ENCODE measurements at regions not wholly inside any gene's neighbourhood (a gene's known extent, or its start where the extent isn't known, plus 50 kb on each side); places are given as distances from the start of the nearest gene placed in this dataset.

DNA sequence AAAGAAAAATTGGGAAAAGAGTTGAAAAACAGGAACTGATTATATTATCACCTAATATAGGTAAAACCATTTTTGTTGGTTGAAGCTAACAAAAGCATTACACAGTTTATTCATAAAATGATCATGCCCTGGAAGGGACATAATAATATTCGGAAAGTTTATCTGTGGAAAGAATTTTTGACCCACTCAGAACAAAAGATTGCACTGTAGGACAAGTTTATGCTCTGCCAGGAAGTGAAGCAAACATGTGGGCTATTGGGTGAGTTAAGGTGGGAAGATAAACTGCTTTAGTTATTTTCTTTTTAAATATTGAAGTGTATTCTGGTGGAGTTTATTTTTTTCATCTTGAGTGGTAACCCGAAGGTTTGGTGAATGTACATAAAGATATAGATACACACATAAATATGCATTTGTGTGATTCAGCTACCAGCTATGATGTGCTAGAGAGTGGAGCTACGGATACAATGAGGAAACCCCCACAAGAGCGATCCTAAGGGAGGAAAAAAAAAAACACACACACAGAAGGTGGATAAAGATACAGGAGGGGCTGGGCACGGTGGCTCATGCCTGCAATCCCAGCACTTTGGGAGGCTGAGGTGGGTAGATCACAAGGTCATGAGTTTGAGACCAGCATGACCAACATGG is 506.4 kb upstream of the THBS1 start:
- DNase-seq (ENCODE audit: low spot score): no peak

DNA sequence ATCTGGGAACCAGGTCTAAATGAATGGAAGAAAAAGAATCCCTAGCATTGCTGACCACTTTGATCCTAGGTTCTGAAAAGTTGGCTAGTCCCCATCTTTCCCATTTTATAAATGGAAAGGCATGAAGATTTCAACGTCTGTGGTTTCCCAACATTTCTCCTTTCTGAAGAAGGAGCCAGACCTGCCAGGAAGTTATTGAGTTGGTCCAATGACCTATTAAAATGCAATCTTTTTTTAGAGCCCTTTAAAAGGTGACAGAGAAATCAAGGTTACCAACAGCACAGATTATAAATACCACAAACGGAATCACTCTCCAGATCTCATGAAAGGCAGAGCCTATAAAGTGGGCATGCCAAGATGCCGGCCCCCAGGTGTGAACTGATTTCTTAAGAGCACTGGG is 505.6 kb upstream of the THBS1 start:
- DNase-seq (ENCODE audit: low spot score): no peak

- DNase-seq (ENCODE audit: low spot score): no peak
Measured at GRCh38 chr15:39075756-39076341, 505.0 kb upstream of the THBS1 start.

DNA sequence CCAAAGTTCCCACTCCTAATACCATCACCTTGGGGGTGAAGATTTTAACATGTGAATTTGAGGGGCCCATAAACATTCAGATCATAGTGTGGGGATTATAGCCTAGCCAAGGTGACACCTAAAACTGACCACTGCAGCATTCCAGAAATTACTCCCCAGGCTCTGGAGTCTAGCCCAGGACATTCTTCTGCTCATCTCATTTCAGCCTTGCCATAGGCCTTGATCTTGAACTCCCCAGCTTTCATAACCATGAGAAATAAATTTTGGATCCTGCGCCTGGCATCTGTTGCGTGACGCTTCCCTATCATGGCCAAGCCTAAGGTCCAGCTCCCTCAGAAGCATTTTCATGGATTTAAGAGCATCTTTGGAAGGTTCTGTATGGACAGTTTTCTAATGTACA is 502.9 kb upstream of the THBS1 start:
- no peak for DNase-seq (ENCODE audit: low spot score)

GRCh38 chr15:39079296-39079847 is 501.5 kb upstream of the THBS1 start:
- no peak for DNase-seq (ENCODE audit: low spot score)

DNA sequence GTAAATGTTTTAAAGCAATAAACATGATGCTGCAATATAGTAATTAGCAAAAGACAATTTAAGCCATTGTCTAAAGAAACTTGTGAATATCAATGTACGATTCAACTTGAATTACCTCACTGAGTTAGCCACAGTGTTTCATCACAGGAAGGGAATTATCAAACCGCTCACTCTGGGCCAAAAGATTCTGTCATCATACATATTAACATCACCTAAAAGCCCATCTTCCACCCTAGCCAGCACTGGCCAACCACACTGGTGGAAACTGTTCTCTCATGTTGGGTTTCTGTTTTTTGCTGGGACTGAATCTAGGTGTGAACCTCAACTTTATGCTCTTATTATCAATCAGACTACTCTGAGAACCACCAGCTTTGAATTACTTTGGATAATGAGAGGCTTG is 497.7 kb upstream of the THBS1 start:
- DNase-seq (ENCODE audit: low spot score): no peak

GRCh38 chr15:39084674-39085530 is 496.0 kb upstream of the THBS1 start:
- DNase-seq (ENCODE audit: low spot score): no peak

GRCh38 chr15:39086641-39087040 is 494.2 kb upstream of the THBS1 start:
- DNase-seq (ENCODE audit: low spot score): no peak

DNA sequence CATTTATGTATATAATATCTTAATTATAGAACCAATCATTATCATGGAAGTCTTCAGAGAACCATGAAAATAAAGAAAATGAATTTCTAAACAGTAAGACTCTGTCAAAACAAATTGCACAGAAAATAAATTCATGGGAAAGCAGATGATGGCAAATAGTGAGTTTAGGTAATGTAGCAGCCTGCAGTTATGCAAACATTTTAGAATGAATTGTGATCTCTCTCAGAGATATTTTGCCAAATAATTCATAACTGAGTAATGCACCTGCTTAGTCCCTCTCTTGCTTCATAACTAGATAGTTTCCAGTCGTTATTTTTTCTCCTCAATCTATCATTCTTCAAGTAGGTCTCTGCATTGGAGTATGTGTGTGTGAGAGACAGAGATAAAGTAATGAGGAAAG is 492.7 kb upstream of the THBS1 start:
- DNase-seq (ENCODE audit: low spot score): no peak

GRCh38 chr15:39092354-39092753 is 488.5 kb upstream of the THBS1 start:
- DNase-seq (ENCODE audit: low spot score): no peak

DNA sequence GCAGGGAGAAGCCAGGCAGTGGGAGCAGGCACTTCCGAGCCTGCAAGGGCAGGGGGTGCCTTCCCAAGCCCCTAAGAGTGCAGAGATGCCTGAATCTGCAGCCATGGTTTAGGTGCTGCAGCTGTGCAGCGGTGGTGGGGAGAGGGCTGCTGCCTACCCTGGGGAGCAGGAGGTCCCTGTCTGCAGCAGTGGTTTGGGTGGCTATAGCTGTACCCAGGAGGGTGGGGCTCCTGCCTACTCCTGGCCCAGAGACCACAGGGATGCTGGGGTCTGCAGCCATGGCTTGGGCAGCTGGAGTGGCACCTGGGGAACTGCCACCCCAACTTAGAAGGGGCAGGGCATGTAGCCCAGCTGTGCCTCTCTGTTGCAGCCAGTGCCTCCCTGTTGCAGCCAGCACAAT is 488.1 kb upstream of the THBS1 start:
- DNase-seq (ENCODE audit: low spot score): no peak

GRCh38 chr15:39094116-39094515 is 486.8 kb upstream of the THBS1 start:
- no peak for DNase-seq (ENCODE audit: low spot score)

DNA sequence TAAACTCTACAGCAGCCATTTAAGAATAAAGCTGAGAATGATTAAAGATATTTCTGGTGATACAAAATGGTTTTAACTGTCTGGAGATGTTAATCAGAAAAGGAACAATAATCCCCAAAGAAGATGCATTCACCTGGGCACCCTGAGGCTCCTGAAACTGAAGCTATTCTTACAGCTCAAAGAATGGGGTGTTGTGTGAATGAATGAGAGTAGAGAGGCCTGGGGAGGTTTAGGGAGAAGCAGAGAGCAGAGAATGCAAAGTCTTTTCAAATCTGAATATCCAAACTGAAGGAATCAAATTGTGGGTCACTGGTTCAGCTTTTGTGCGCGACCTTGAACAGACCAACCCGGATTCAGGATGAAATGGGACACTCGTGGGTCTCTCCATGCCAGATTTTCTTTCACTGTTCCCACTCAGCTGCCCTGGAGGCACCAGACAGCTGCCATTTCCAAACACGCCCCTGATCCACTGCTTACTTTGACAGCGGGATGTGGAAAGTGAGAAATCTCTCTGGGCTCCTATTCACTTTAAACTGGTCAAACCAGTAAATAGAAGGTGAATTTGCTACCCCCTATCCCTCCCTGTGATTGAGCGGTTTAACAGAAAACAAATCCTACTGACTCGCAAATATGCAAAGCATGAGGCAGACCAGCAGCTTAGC is 485.5 kb upstream of the THBS1 start:
- DNase-seq (ENCODE audit: low spot score): no peak

DNA sequence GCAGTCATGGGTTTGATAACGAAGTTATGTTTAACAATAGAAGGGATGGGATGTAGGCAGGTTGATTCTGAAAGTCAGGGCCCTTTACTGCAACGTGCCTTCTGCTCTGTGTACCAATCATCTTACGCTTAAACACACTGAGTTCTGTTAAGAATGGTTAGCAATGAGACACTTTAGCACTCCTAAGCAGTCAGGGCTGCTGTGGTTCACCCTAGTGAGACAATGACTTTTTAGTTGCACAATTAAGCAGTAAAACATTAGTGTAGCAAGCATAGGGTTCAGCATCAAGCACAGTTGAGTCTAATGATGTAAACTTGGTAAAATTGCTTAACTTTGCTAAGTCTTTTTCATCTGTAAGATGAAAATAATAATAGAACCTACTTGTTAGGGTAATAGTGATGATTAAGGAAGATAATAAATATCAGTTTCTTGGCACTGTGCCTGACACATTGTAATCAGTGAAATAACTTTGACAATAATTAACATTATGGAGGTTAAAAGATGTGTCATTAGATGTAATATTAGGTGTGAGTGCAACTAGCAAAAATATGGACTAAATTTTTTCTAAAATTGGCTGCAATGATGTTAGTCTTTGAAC is 484.2 kb upstream of the THBS1 start:
- no peak for DNase-seq (ENCODE audit: low spot score)

GRCh38 chr15:39099524-39099923 is 481.4 kb upstream of the THBS1 start:
- DNase-seq (ENCODE audit: low spot score): no peak

GRCh38 chr15:39100106-39100660 is 480.7 kb upstream of the THBS1 start:
- no peak for DNase-seq (ENCODE audit: low spot score)

- no peak for DNase-seq (ENCODE audit: low spot score)
Measured at GRCh38 chr15:39102431-39102830, 478.4 kb upstream of the THBS1 start.

DNA sequence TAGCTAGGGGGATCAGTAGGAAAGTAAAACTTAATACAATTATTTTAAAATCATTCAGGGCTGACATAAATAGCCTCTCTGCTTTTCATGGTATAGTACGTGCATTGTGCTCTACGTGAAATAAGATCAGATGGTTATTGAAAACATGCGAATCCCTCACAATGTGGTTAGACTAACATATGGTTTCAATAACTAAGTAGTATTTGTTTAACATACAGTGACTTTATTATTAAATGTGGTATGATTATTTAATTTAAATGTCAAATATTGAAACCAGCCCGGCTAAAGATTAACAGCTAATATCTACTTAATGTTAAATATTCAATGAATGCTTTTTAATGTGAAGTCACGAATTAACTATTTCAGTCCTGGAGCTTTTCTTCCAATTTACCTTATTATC is 473.9 kb upstream of the THBS1 start:
- DNase-seq (ENCODE audit: low spot score): no peak

- DNase-seq (ENCODE audit: low spot score): no peak
Measured at GRCh38 chr15:39108021-39108420, 472.9 kb upstream of the THBS1 start.

DNA sequence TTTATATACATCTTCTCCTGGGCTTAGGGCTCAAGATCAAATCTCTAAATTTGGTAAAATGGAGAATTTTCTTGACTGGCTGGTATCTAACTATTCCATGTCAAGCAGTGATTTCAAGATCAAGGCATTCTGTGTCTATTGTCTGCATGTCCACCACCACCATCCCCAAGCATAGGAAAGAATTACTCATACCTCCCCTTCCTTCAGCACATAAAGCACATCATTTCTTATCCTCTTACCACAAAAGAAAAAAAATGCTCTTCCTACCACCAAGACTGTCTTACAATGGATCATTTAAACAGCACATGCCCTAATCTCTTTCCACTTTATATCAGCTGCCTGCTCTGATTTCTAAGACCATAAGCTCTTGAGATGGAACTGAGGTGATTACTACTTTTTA is 470.5 kb upstream of the THBS1 start:
- DNase-seq (ENCODE audit: low spot score): no peak

DNA sequence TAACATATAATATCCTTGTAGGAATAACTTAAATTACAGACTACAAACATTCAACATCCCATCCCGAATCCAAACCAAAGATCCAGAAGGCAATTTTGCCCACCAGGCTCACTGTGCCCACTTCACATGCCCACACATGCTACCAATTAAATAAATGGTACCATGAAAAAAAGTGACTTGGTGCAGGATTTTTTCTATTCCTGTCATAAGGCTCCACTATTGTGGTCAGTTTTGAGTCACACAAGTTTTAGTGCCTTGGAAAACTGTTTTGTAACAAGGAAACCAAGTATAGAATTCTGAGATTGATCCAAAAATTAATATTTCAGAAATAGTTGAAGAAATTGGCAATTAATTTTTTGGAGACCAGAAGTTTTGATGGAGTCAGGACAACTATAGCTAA is 470.1 kb upstream of the THBS1 start:
- no peak for DNase-seq (ENCODE audit: low spot score)
